ENCODE measurements at regions not wholly inside any gene's neighbourhood (a gene's known extent, or its start where the extent isn't known, plus 50 kb on each side); places are given as distances from the start of the nearest gene placed in this dataset.

- H3K9me3 ChIP-seq (ENCODE audit: control insufficient read depth, insufficient read depth, low read depth, low read length) = no peaks in the 10 kb centered on the region
- ChIA-PET CTCF (no interaction called here), POLR2A (no interaction called here)
- H3K27ac ChIP-seq (ENCODE audit: low read length) = no peak overlapping the region
- ATAC-seq (no peak), DNase-seq (ENCODE audit: low read depth, low spot score) (no peak)
- TF ChIP-seq POLR2AphosphoS5 (IDR thresholded peaks at IDR 0.05; ENCODE audit: low read depth, low read length) = no peak
- TF ChIP-seq SIN3A (IDR thresholded peaks at IDR 0.05; ENCODE audit: borderline replicate concordance, insufficient read depth, low read depth, low read length) = no peak
- no peak for TF ChIP-seq REST (IDR thresholded peaks at IDR 0.05; ENCODE audit: insufficient read depth in 1 of 2, low read depth in 2 of 2, low read length in 1 of 2)
- no peak for TF ChIP-seq TCF7L2 (IDR thresholded peaks at IDR 0.05; ENCODE audit: low read depth, low read length)
- TF ChIP-seq CTCF (IDR thresholded peaks at IDR 0.05) = no peak
- no TSS peak for BruUV-seq (replicated peaks)
- H3K4me1 ChIP-seq (ENCODE audit: control insufficient read depth, insufficient read depth, low read length) = no peaks in the 10 kb centered on the region
- intact Hi-C loops (cut with micrococcal nuclease; ENCODE audit: unreplicated experiment) (no loop called here), in situ Hi-C loops (cut with HindIII; ENCODE audit: low pct_unique_long_range_greater_than_20kb, low sequenced_read_pairs) (no loop called here)
- H3K36me3 ChIP-seq (ENCODE audit: control insufficient read depth, insufficient read depth, low read length) = no peaks in the 10 kb centered on the region
- no peaks in the 10 kb centered on the region for H3K27me3 ChIP-seq (ENCODE audit: control insufficient read depth, insufficient read depth, low read length)
- H3K4me3 ChIP-seq (ENCODE audit: low read depth in 2 of 2, low read length in 2 of 2) = no peak overlapping the region
Measured at GRCh38 chr12:24252602-24253001, 303.1 kb upstream of the SOX5 start.

GRCh38 chr12:24246934-24247333 lies 297.5 kb upstream of the SOX5 start:
- Histone ChIP-seq H3K36me3 (ENCODE audit: control insufficient read depth, insufficient read depth, low read length) (no peaks in the 10 kb centered on the region), H3K4me3 (ENCODE audit: low read depth in 2 of 2, low read length in 2 of 2) (no peak overlapping the region), H3K4me1 (ENCODE audit: control insufficient read depth, insufficient read depth, low read length) (no peaks in the 10 kb centered on the region), H3K9me3 (ENCODE audit: control insufficient read depth, insufficient read depth, low read depth, low read length) (no peaks in the 10 kb centered on the region), H3K27ac (ENCODE audit: low read length) (no peak overlapping the region), H3K27me3 (ENCODE audit: control insufficient read depth, insufficient read depth, low read length) (no peaks in the 10 kb centered on the region)
- intact Hi-C loops (cut with micrococcal nuclease; ENCODE audit: unreplicated experiment) = no loop called here
- ATAC-seq = no peak
- no peak for DNase-seq (ENCODE audit: low read depth, low spot score)
- TF ChIP-seq TCF7L2 (IDR thresholded peaks at IDR 0.05; ENCODE audit: low read depth, low read length) (no peak), SIN3A (IDR thresholded peaks at IDR 0.05; ENCODE audit: borderline replicate concordance, insufficient read depth, low read depth, low read length) (no peak), CTCF (IDR thresholded peaks at IDR 0.05) (no peak), REST (IDR thresholded peaks at IDR 0.05; ENCODE audit: insufficient read depth in 1 of 2, low read depth in 2 of 2, low read length in 1 of 2) (no peak), POLR2AphosphoS5 (IDR thresholded peaks at IDR 0.05; ENCODE audit: low read depth, low read length) (no peak)
- ChIA-PET CTCF (no interaction called here), POLR2A (no interaction called here)
- no TSS peak for BruUV-seq (replicated peaks)
- in situ Hi-C loops (cut with HindIII; ENCODE audit: low pct_unique_long_range_greater_than_20kb, low sequenced_read_pairs) = no loop called here

Measured in Panc1 (cell line).